COLO668 (cell line): ENCODE measurements at regions not wholly inside any gene's neighbourhood (a gene's known extent, or its start where the extent isn't known, plus 50 kb on each side); places are given as distances from the start of the nearest gene placed in this dataset.

Experiments used
- DNase-seq: peaks from one replicate; lab custom pipeline; 2025; ENCODE audit not compliant: unreplicated experiment; lab: John Stamatoyannopoulos, UW

- DNase-seq: no peak
Measured at GRCh38 chr21:18191139-18191538, 53.5 kb upstream of the CHODL start.

GRCh38 chr21:18178509-18178908 lies 66.1 kb upstream of the CHODL start:
- no peak for DNase-seq

- DNase-seq: no peak
Measured at GRCh38 chr21:18174370-18174769, 70.3 kb upstream of the CHODL start.

GRCh38 chr21:18170829-18171228 lies 73.8 kb upstream of the CHODL start:
- no peak for DNase-seq

GRCh38 chr21:18170221-18170620 lies 74.4 kb upstream of the CHODL start:
- DNase-seq: no peak

- no peak for DNase-seq
Measured at GRCh38 chr21:18168108-18168507, 76.5 kb upstream of the CHODL start.

GRCh38 chr21:18164933-18165332 lies 79.7 kb upstream of the CHODL start:
- no peak for DNase-seq

- no peak for DNase-seq
Measured at GRCh38 chr21:18164483-18164882, 80.2 kb upstream of the CHODL start.

- no peak for DNase-seq
Measured at GRCh38 chr21:18163956-18164355, 80.7 kb upstream of the CHODL start.

- DNase-seq: no peak
Measured at GRCh38 chr21:18161841-18162240, 82.8 kb upstream of the CHODL start.

- DNase-seq: no peak
Measured at GRCh38 chr21:18157406-18157805, 87.2 kb upstream of the CHODL start.

GRCh38 chr21:18155508-18156193 lies 89.0 kb upstream of the CHODL start:
- no peak for DNase-seq

GRCh38 chr21:18153063-18153462 lies 91.6 kb upstream of the CHODL start:
- no peak for DNase-seq

- no peak for DNase-seq
Measured at GRCh38 chr21:18152371-18152770, 92.3 kb upstream of the CHODL start.

GRCh38 chr21:18151046-18151445 lies 93.6 kb upstream of the CHODL start:
- DNase-seq: no peak

- no peak for DNase-seq
Measured at GRCh38 chr21:18148401-18148800, 96.2 kb upstream of the CHODL start.

GRCh38 chr21:18147678-18148077 lies 97.0 kb upstream of the CHODL start:
- no peak for DNase-seq

GRCh38 chr21:18146820-18147219 lies 97.8 kb upstream of the CHODL start:
- DNase-seq: no peak

- no peak for DNase-seq
Measured at GRCh38 chr21:18144339-18144738, 100.3 kb upstream of the CHODL start.

- DNase-seq: no peak
Measured at GRCh38 chr21:18142655-18143054, 102.0 kb upstream of the CHODL start.

GRCh38 chr21:18138507-18138906 lies 106.1 kb upstream of the CHODL start:
- DNase-seq: no peak

- DNase-seq: no peak
Measured at GRCh38 chr21:18129526-18129925, 115.1 kb upstream of the CHODL start.

- no peak for DNase-seq
Measured at GRCh38 chr21:18118566-18118965, 126.1 kb upstream of the CHODL start.
